ENCODE measurements at regions not wholly inside any gene's neighbourhood (a gene's known extent, or its start where the extent isn't known, plus 50 kb on each side); places are given as distances from the start of the nearest gene placed in this dataset.

- DNase-seq: no peak
- no peaks in the 10 kb centered on the region for H3K27me3 ChIP-seq
- no peak for ATAC-seq
- H3K27ac ChIP-seq: no peak overlapping the region
- peaks cover 0 to 14% (median 0%) of the 10 kb centered on the region in 9 donors for H3K4me1 ChIP-seq
- no peaks in the 10 kb centered on the region for H3K9me3 ChIP-seq
- intact Hi-C loops (cut with DNase I): loop anchor here in 6 of 10 donors (2.0 to 5.0 kb wide), 4 partner anchors 354 to 359 kb away; no protein-coding TSS in a partner anchor
- no peaks in the 10 kb centered on the region for H3K36me3 ChIP-seq
- no peak for TF ChIP-seq CTCF (IDR thresholded peaks at IDR 0.05)
- WGBS, 2 donors: 86 to 89% methylated on average over 2 of the region's 2 CpGs
- H3K4me3 ChIP-seq: no peak overlapping the region
These were observed 189.7 kb upstream of the ADGRL4 start for GRCh38 chr1:79196211-79196610.

DNA sequence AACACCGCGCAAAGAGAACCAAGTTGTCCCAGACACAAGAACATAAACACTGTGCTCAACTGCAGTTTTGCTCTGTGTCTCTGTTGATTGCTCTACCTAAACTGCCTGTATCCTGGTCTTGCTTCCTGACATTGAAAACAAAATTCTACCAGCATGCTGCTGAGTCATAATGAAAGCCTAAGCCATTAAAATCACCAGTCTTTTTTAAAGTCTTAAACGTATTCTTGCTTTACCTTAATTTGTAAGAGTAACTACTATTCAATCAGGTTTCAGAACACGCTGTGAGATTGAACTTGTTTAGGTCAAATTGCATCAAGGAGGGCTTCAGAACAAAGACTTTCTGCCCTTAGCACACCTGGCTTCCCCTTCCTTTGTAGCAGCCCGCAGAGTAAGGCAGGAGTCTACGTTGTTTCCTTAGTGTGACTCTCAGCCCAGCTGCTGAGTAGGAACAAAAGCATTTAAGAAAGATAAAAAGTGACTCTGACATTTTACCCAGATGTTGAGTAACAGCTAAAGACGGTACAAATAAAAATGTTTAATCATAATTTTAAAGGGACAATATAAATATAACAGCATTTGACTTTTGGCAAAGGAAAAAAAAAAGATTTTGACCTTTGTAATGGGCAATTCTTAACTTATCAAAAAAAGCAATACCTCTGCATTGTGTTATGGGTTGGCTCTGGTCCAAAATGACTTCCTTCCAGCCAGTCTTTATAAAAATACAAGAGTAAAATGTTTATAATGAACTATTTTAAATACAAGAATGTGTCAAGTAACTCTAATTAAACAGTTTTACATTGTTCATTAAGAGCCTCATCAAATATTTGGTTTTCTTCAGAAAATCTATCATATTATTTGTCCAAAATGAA is 186.9 kb upstream of the ADGRL4 start:
- peaks cover 0 to 17% (median 0%) of the 10 kb centered on the region in 9 donors for H3K4me1 ChIP-seq
- peak; percentile 51 to 92 (median 77) for ATAC-seq
- 41 to 46% methylated on average over 7 of the region's 7 CpGs for whole genome bisulfite sequencing, 2 donors
- intact Hi-C loops (cut with DNase I): loop anchor here in 1 of 10 donors (5.0 kb wide), 1 partner anchor 186 kb away; the partner anchor contains the start of gene ADGRL4
- DNase-seq: peak in 1 of 2 donors; percentile 13
- no peaks in the 10 kb centered on the region for H3K36me3 ChIP-seq
- peak overlapping the region in 6 of 10 donors; percentile 29 to 70 (median 51) for H3K27ac ChIP-seq
- H3K4me3 ChIP-seq: peak overlapping the region in 2 of 10 donors; percentile 1 to 2
- H3K27me3 ChIP-seq: no peaks in the 10 kb centered on the region
- TF ChIP-seq CTCF (IDR thresholded peaks at IDR 0.05): no peak
- H3K9me3 ChIP-seq: no peaks in the 10 kb centered on the region

DNA sequence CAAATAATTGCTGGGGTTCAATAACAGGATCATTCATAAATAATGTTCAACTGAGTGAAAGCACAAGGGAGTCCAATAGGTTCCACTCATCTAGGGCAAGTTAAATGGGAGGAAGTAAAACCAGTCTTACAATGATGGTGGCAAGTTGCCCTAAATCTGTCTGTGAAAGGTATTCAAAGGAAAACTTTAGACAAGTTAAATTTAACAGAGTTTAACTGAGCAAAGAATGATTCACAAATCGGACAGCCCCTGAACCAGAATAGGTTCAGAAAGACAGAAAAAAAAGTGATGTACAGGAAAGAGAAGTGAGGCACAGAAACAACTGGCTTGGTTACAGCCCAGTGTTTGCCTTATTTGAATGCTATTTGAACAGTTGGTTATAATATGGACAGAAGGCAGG is 183.5 kb upstream of the ADGRL4 start:
- Histone ChIP-seq H3K27ac (no peak overlapping the region), H3K27me3 (no peaks in the 10 kb centered on the region), H3K9me3 (no peaks in the 10 kb centered on the region), H3K4me3 (no peak overlapping the region), H3K4me1 (peaks cover 0 to 26% (median 0%) of the 10 kb centered on the region in 9 donors), H3K36me3 (no peaks in the 10 kb centered on the region)
- DNase-seq: no peak
- TF ChIP-seq CTCF (IDR thresholded peaks at IDR 0.05): no peak
- intact Hi-C loops (cut with DNase I): loop anchor here in 1 of 10 donors (5.0 kb wide), 1 partner anchor 183 kb away; the partner anchor contains the start of gene ADGRL4
- WGBS, 2 donors: 69 to 76% methylated on average over 1 of the region's 1 CpG
- ATAC-seq: no peak

DNA sequence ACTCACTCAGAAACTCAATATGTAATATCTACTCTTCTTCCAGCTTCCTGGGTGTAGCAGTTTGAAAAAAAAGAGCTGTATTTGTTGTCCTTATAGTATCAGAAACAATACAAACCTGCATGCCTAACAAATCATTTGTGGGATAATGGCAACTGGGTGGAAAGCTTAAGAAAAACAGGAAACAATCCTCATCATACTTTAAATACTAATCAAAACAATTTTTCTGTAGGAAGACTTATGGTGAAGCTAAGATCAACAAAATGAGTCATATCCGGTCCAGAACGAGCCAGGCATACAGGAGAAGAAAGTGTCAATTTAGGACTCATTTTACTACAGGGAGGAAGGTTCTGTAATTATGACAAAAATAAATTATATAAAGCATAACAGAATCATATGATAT is 181.8 kb upstream of the ADGRL4 start:
- peak overlapping the region in 1 of 10 donors; percentile 4 for H3K4me3 ChIP-seq
- H3K36me3 ChIP-seq: no peaks in the 10 kb centered on the region
- no peak for TF ChIP-seq CTCF (IDR thresholded peaks at IDR 0.05)
- no peak for ATAC-seq
- H3K4me1 ChIP-seq: peaks cover 0 to 20% (median 0%) of the 10 kb centered on the region in 9 donors
- H3K9me3 ChIP-seq: no peaks in the 10 kb centered on the region
- H3K27ac ChIP-seq: peak overlapping the region in 1 of 10 donors; percentile 23
- WGBS, 2 donors: 57 to 59% methylated on average over 2 of the region's 2 CpGs
- DNase-seq: no peak
- H3K27me3 ChIP-seq: no peaks in the 10 kb centered on the region
- intact Hi-C loops (cut with DNase I): loop anchor here in 1 of 10 donors (10.0 kb wide), 1 partner anchor 104 kb away; no protein-coding TSS in a partner anchor
